K562 (cell line): ENCODE measurements at regions not wholly inside any gene's neighbourhood (a gene's known extent, or its start where the extent isn't known, plus 50 kb on each side); places are given as distances from the start of the nearest gene placed in this dataset.

ENCODE experiments used
- ATAC-seq: fragments of 200-7000 bp; cut with Tn5 transposase; 3 replicates; pipeline ENCODE4 v1.9.1; 2020; ENCODE audit warnings: moderate library complexity
- BruUV-seq: library from RNA; stranded (reverse); fragments of 400-500 nt; replicated peaks from 2 replicates; lab custom pipeline; 2021; lab: Mats Ljungman, UMichigan
- CTCF ChIA-PET: fragments of 300-600 bp; formaldehyde crosslinking; extraction: SDS; loops from one replicate; lab custom pipeline; 2021; ENCODE audit warnings: low intra/inter-chr PET ratio; lab: Yijun Ruan, JAX
- POLR2A ChIA-PET: fragments of 300-600, 350-650 bp; sonication (Branson Sonifier 250); formaldehyde crosslinking; extraction: SDS; loops from one replicate; lab custom pipeline; 2021; ENCODE audit warnings: antibody characterized with exemption, inconsistent platforms; lab: Yijun Ruan, JAX
- DNase-seq, 4 experiments: peaks; one replicate each; pipeline versions ENCODE4 v3.0.0 to v3.0.0-alpha.2; 2011 to 2018; ENCODE audit warnings: low spot score in 3 of 4, mixed read lengths in 3 of 4; ENCODE audit errors: extremely low read depth in 1 of 4
- FAIRE-seq: peaks from 2 replicates; lab custom pipeline; 2011; peaks lifted over from hg19 to GRCh38; lab: Jason Lieb, UNC
- H2AFZ ChIP-seq: 2 replicates; pipeline ENCODE4 v1.6.0; 2011; ENCODE audit warnings: low read depth, low read length, control low read depth, inconsistent platforms
- H3K27ac ChIP-seq: fragments of 200-600 bp; 3 replicates; pipeline ENCODE4 v1.8.0; 2011; ENCODE audit warnings: low read depth, mild to moderate bottlenecking, control low read depth, inconsistent platforms, low read length, moderate library complexity, mixed read lengths; ENCODE audit errors: extremely low read depth
- H3K27me3 ChIP-seq, 2 experiments: fragments of 300-600 bp in 1 of 2; 2 replicates in 1 of 2; 3 replicates in 1 of 2; pipeline versions ENCODE4 v1.6.0 to v1.8.0; 2011; ENCODE audit warnings: inconsistent platforms in 2 of 2, low read length in 2 of 2, mild to moderate bottlenecking in 1 of 2, mixed read lengths in 1 of 2, moderate library complexity in 1 of 2; ENCODE audit not compliant: control insufficient read depth in 2 of 2, insufficient read depth in 2 of 2
- H3K36me3 ChIP-seq: fragments of 300-600 bp; 3 replicates; pipeline ENCODE4 v1.8.0; 2011; ENCODE audit warnings: mild to moderate bottlenecking, low read length, inconsistent platforms; ENCODE audit not compliant: control insufficient read depth, insufficient read depth
- H3K4me1 ChIP-seq, 2 experiments: fragments of 200-600 bp in 1 of 2; replicated peaks in 1 of 2; 2 replicates in 1 of 2; 3 replicates in 1 of 2; pipeline versions ENCODE4 v1.5.1 to v1.8.0; 2011; ENCODE audit warnings: inconsistent platforms in 2 of 2, low read length in 2 of 2, mild to moderate bottlenecking in 1 of 2, mixed read lengths in 1 of 2, moderate library complexity in 1 of 2; ENCODE audit not compliant: control insufficient read depth in 2 of 2, insufficient read depth in 2 of 2
- H3K4me2 ChIP-seq: 2 replicates; pipeline ENCODE4 v1.6.1; 2011; ENCODE audit warnings: low read length, control low read depth, inconsistent platforms, mixed read lengths; ENCODE audit not compliant: insufficient read depth
- H3K4me3 ChIP-seq: fragments of 200-600 bp; sonication (generic), shearing (Covaris generic); 2 replicates; pipeline ENCODE4 v1.5.1; 2016; ENCODE audit warnings: control low read depth, inconsistent platforms
- H3K79me2 ChIP-seq: fragments of 200-600 bp; 3 replicates; pipeline ENCODE4 v1.8.0; 2011; ENCODE audit warnings: low read length, inconsistent platforms; ENCODE audit not compliant: control insufficient read depth, insufficient read depth
- H3K9ac ChIP-seq, 2 experiments: 2 replicates each; pipeline versions ENCODE4 v1.6.0 to v1.6.1; 2011; ENCODE audit warnings: low read depth in 2 of 2, low read length in 2 of 2, control low read depth in 1 of 2, inconsistent platforms in 1 of 2, mild to moderate bottlenecking in 1 of 2, mixed read lengths in 1 of 2; ENCODE audit not compliant: insufficient read depth in 1 of 2
- H3K9me1 ChIP-seq: one replicate; pipeline ENCODE4 v1.6.0; 2011; ENCODE audit warnings: inconsistent platforms, mild to moderate bottlenecking, low read length, moderate library complexity; ENCODE audit not compliant: control insufficient read depth, insufficient read depth
- H3K9me3 ChIP-seq: replicated peaks from 2 replicates; pipeline ENCODE4 v1.5.1; 2011; ENCODE audit warnings: low read depth, low read length, inconsistent platforms; ENCODE audit not compliant: control insufficient read depth, insufficient read depth
- H4K20me1 ChIP-seq: replicated peaks from 2 replicates; pipeline ENCODE4 v1.6.1; 2011; ENCODE audit warnings: low read length, inconsistent platforms, mixed read lengths; ENCODE audit not compliant: control insufficient read depth, insufficient read depth
- CLOCK ChIP-seq: fragments of 250-450 bp; sonication (Bioruptor Pico); IDR thresholded peaks from 2 replicates; pipeline ENCODE4 v1.4.0; 2020; ENCODE audit warnings: mild to moderate bottlenecking, moderate library complexity, borderline replicate concordance
- FOS ChIP-seq: IDR thresholded peaks from 3 replicates; pipeline ENCODE4 v1.6.1; 2011; ENCODE audit not compliant: insufficient read length; ENCODE audit errors: extremely low read depth
- HMBOX1 ChIP-seq: sonication (generic); IDR thresholded peaks from 2 replicates; pipeline ENCODE4 v1.6.1; 2016
- PHF8 ChIP-seq: fragments of 200-600 bp; sonication (generic); IDR thresholded peaks from 2 replicates; pipeline ENCODE4 v1.6.1; 2012; ENCODE audit warnings: mixed run types, mild to moderate bottlenecking, inconsistent platforms, low read length, moderate library complexity, borderline replicate concordance
- RREB1 ChIP-seq: fragments of 250-450 bp; sonication (Bioruptor Pico); IDR thresholded peaks from 2 replicates; pipeline ENCODE4 v1.4.0; 2020
- SIN3B ChIP-seq: fragments of 450-650 bp; IDR thresholded peaks from 2 replicates; pipeline ENCODE4 v1.6.1; 2017; ENCODE audit warnings: low read depth, mild to moderate bottlenecking, moderate library complexity
- TSC22D4 ChIP-seq: fragments of 450-650 bp; IDR thresholded peaks from 2 replicates; pipeline ENCODE4 v1.6.1; 2016; ENCODE audit warnings: missing genetic modification characterization, missing biosample characterization, control low read depth
- ZC3H11A ChIP-seq: IDR thresholded peaks from 2 replicates; pipeline ENCODE4 v1.6.1; 2012; ENCODE audit warnings: low read depth, low read length, improper control_type of control experiment
- ZKSCAN8 ChIP-seq: fragments of 200-800 bp; sonication (Bioruptor generic); IDR thresholded peaks from 2 replicates; pipeline ENCODE4 v1.6.1; 2016; ENCODE audit warnings: missing genetic modification characterization, missing compliant biosample characterization
- ZNF561 ChIP-seq: fragments of 450-650 bp; formaldehyde crosslinking; conservative IDR thresholded peaks from 2 replicates; pipeline ENCODE4 v1.4.0; 2020; ENCODE audit warnings: mild to moderate bottlenecking, moderate library complexity
- WGBS: fragments of 100-300 bp; shearing (Covaris generic); methylation state at CpG from one replicate; pipeline ENCODE4 v1.1.6; 2016; ENCODE audit warnings: low coverage, mixed read lengths; ENCODE audit not compliant: insufficient coverage; ENCODE audit errors: missing lambda C conversion rate; 5-methylcytosine and 5-hydroxymethylcytosine counted together
- in situ Hi-C: fragments of 300-500 bp; cut with MboI; formaldehyde crosslinking; loops from 4 replicates; pipeline ENCODE4 v1.15.0; 2018; ENCODE audit warnings: inconsistent platforms, mixed read lengths
- intact Hi-C: fragments of 100-400 bp; cut with micrococcal nuclease; formaldehyde crosslinking; loops from 2 replicates; pipeline ENCODE4 v1.14.2; 2022

GRCh38 chr7:17558135-17558534 is 259.7 kb downstream of the AHR start (continued):
- no peak for TF ChIP-seq HMBOX1
- TF ChIP-seq CLOCK (CRISPR knock-in tag): no peak

- DNase-seq (no peak), ATAC-seq (no peak), FAIRE-seq (no peak)
- Histone ChIP-seq H3K79me2 (no peaks in the 10 kb centered on the region), H3K4me1 (no peaks in the 10 kb centered on the region), H4K20me1 (no peaks in the 10 kb centered on the region), H3K4me3 (no peak overlapping the region), H3K9me1 (no peaks in the 10 kb centered on the region), H3K9ac (no peak overlapping the region), H3K4me2 (no peak overlapping the region), H3K36me3 (no peaks in the 10 kb centered on the region), H2AFZ (no peak overlapping the region), H3K27ac (no peak overlapping the region), H3K27me3 (no peaks in the 10 kb centered on the region), H3K9me3 (no peaks in the 10 kb centered on the region)
- BruUV-seq: no TSS peak
- CTCF ChIA-PET: no interaction called here
- WGBS: 0% methylated on average over 4 of the region's 4 CpGs
- intact Hi-C loops (no loop called here), in situ Hi-C loops (no loop called here)
- POLR2A ChIA-PET: no interaction called here
- no peak for TF ChIP-seq ZKSCAN8 (CRISPR knock-in tag)
- TF ChIP-seq ZC3H11A: no peak
- TF ChIP-seq ZNF561 (CRISPR knock-in tag): no peak
- no peak for TF ChIP-seq PHF8
- TF ChIP-seq FOS: no peak
- no peak for TF ChIP-seq TSC22D4 (tag)
- no peak for TF ChIP-seq RREB1 (CRISPR knock-in tag)
- no peak for TF ChIP-seq SIN3B
These were observed 260.3 kb downstream of the AHR start for GRCh38 chr7:17558558-17559332.
